Testis (tissue), 2 donors: ENCODE measurements at regions not wholly inside any gene's neighbourhood (a gene's known extent, or its start where the extent isn't known, plus 50 kb on each side); places are given as distances from the start of the nearest gene placed in this dataset.

Experiments
- DNase-seq: peaks from one replicate; pipeline ENCODE4 v3.0.0-alpha.2; 2019
- H3K27ac ChIP-seq, 2 donors: fragments of 200-600 bp; sonication (generic); one replicate each; pipeline ENCODE4 v1.5.1; 2019
- H3K27me3 ChIP-seq: fragments of 200-600 bp; sonication (generic); one replicate; pipeline ENCODE4 v1.5.1; 2019
- H3K36me3 ChIP-seq: fragments of 200-600 bp; sonication (generic); one replicate; pipeline ENCODE4 v1.5.1; 2017; ENCODE audit warnings: low read depth; ENCODE audit errors: missing control alignments
- H3K4me1 ChIP-seq: fragments of 200-600 bp; sonication (generic); one replicate; pipeline ENCODE4 v1.5.1; 2019
- H3K4me3 ChIP-seq, 2 donors: fragments of 200-600 bp; sonication (generic); one replicate each; pipeline ENCODE4 v1.5.1; 2017 to 2019
- H3K9me3 ChIP-seq: fragments of 200-600 bp; sonication (generic); one replicate; pipeline ENCODE4 v1.5.1; 2017
- POLR2A ChIP-seq: fragments of 450-650 bp; IDR thresholded peaks from one replicate; pipeline ENCODE4 v1.6.1; 2017; ENCODE audit warnings: antibody characterized with exemption, mild to moderate bottlenecking, moderate library complexity
- WGBS, 2 donors: methylation state at CpG; one replicate each; pipeline ENCODE4 v1.1.5; 2018; 5-methylcytosine and 5-hydroxymethylcytosine counted together
- intact Hi-C: fragments of 100-400 bp; cut with DNase I; formaldehyde crosslinking; loops from one replicate; pipeline ENCODE4 v1.15.1; 2023; ENCODE audit warnings: low total_unique reads
- TF ChIP-seq, protein P1 (sequence below), 3 experiments: fragments of 450-650 bp in 2 of 3; fragments of 200-600 bp in 1 of 3; sonication (generic) in 1 of 3; IDR thresholded peaks; one replicate each; pipeline ENCODE4 v1.5.1; 2016 to 2019; ENCODE audit warnings: antibody characterized with exemption in 3 of 3, mild to moderate bottlenecking in 2 of 3, moderate library complexity in 1 of 3

DNA sequence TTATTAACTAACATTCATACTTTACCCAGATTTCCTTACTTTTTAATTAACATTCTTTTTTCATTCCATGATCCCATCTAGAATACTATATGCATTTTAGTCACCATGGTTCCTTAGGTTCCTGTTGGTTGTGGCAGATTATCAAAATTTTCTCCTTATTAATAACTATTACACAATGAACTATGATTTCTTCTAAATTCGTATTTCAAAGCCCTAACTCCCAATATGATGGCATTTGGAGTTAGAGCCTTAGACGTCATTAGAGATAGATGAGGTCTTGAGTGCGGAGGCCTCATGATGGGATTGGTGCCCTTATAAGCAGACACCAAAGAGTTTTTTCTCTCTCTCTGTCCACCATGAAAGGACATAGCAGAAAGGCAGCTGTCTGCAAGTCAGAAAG is 485.4 kb downstream of the TLR4 start:
- TF ChIP-seq, protein P1, sequence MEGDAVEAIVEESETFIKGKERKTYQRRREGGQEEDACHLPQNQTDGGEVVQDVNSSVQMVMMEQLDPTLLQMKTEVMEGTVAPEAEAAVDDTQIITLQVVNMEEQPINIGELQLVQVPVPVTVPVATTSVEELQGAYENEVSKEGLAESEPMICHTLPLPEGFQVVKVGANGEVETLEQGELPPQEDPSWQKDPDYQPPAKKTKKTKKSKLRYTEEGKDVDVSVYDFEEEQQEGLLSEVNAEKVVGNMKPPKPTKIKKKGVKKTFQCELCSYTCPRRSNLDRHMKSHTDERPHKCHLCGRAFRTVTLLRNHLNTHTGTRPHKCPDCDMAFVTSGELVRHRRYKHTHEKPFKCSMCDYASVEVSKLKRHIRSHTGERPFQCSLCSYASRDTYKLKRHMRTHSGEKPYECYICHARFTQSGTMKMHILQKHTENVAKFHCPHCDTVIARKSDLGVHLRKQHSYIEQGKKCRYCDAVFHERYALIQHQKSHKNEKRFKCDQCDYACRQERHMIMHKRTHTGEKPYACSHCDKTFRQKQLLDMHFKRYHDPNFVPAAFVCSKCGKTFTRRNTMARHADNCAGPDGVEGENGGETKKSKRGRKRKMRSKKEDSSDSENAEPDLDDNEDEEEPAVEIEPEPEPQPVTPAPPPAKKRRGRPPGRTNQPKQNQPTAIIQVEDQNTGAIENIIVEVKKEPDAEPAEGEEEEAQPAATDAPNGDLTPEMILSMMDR (IDR thresholded peaks at IDR 0.05): no peak
- no peak for TF ChIP-seq POLR2A
- WGBS, 2 donors: 82 to 88% methylated on average over 3 of the region's 3 CpGs
- no peaks in the 10 kb centered on the region for H3K36me3 ChIP-seq

DNA sequence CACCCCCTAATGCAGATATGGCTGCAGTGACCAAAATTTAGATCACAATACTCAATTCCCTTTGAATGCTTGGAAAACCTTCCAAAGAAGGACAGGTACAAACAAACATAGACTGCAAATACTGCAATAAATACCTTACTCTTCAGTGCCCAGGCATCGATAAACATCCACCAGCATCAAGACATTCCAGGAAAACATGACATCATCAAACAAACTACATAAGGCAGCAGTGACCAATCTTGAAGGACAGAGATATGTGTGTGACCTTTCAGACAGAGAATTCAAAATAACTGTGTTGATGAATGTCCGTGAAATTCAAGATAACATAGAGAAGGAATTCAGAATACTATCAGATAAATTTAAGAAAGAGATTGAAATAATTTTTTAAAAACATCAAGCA is 488.6 kb downstream of the TLR4 start:
- TF ChIP-seq, protein P1 (IDR thresholded peaks at IDR 0.05): no peak
- no peak for TF ChIP-seq POLR2A
- Histone ChIP-seq H3K27ac (no peak overlapping the region), H3K4me3 (no peak overlapping the region), H3K9me3 (no peaks in the 10 kb centered on the region), H3K36me3 (no peaks in the 10 kb centered on the region), H3K4me1 (no peaks in the 10 kb centered on the region), H3K27me3 (no peaks in the 10 kb centered on the region)
- intact Hi-C loops: no loop called here
- WGBS, 2 donors: 84 to 91% methylated on average over 2 of the region's 2 CpGs
- no peak for DNase-seq

More for the DNA sequence above, 485.4 kb downstream of the TLR4 start:
- intact Hi-C loops: no loop called here
- no peaks in the 10 kb centered on the region for H3K9me3 ChIP-seq
- no peak overlapping the region for H3K4me3 ChIP-seq
- no peaks in the 10 kb centered on the region for H3K4me1 ChIP-seq
- no peak for DNase-seq
- H3K27ac ChIP-seq: no peak overlapping the region
- H3K27me3 ChIP-seq: no peaks in the 10 kb centered on the region

DNA sequence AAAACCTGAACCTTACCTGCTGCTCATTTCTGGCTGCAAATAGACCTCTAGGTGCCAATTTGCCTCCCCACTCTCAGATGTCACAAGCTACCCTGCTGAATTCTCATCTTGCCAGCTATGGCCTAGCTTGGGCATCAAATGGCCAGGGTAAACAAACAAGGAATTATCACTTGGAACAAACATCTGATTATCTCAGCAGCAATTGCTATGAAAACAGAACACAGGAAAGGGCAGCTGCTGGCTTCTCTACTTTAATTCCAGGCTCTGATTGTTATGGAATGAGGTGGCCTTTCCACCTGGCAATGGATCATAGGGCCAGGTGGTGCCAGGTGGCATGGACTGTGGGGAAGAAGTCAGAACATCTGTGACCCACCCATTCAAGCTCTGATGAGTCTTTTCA is 505.1 kb downstream of the TLR4 start:
- intact Hi-C loops: no loop called here

DNA sequence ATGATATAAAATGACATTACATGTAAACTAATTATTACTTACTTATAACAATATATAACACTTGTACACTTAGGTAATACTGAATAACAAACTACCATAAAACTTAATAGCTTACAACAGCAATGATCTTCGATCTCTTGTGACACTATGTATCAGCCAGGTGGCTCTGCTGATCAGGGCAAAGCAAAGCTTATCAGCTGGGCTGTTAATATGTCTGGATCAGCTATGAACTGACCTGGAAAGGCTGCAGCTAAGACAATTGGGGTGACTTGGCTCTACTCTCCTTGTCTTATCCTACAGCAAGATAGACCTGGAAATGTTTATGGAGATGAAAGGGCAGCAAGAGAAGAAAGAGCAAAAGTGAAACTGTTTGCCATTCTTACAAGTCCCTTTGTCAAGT is 511.3 kb downstream of the TLR4 start:
- no peaks in the 10 kb centered on the region for H3K27me3 ChIP-seq
- no peaks in the 10 kb centered on the region for H3K9me3 ChIP-seq
- no peak overlapping the region for H3K4me3 ChIP-seq
- no peaks in the 10 kb centered on the region for H3K36me3 ChIP-seq
- TF ChIP-seq POLR2A: no peak
- TF ChIP-seq, protein P1 (IDR thresholded peaks at IDR 0.05): no peak
- intact Hi-C loops: no loop called here
- no peak overlapping the region for H3K27ac ChIP-seq
- WGBS, 2 donors: 73 to 74% methylated on average over 1 of the region's 1 CpG
- no peaks in the 10 kb centered on the region for H3K4me1 ChIP-seq
- DNase-seq: no peak

More for the DNA sequence above, 505.1 kb downstream of the TLR4 start:
- H3K4me1 ChIP-seq: no peaks in the 10 kb centered on the region
- H3K4me3 ChIP-seq: no peak overlapping the region
- no peaks in the 10 kb centered on the region for H3K36me3 ChIP-seq
- no peaks in the 10 kb centered on the region for H3K9me3 ChIP-seq
- H3K27me3 ChIP-seq: no peaks in the 10 kb centered on the region
- TF ChIP-seq, protein P1 (IDR thresholded peaks at IDR 0.05): no peak
- no peak for TF ChIP-seq POLR2A
- DNase-seq: no peak
- H3K27ac ChIP-seq: no peak overlapping the region

DNA sequence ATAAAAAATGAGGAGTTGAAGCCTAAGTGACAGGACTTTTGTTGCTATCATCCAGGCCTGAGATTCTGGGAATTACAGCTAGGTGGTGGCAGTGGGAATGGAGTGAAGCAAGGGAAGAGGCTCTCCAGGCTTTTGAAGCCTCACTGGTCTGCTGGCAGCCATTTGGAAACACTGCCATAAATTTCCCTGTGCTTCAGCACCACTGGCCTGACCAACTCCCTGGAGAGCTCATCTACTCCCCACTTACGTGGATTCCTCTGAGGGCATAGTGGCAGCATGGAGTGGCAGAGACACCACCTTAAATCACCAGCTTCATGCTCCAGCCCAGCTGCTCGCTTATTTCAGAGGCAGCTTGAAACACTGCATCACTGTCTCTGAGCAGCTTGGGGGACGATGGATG is 518.2 kb downstream of the TLR4 start:
- no peaks in the 10 kb centered on the region for H3K9me3 ChIP-seq
- TF ChIP-seq, protein P1 (IDR thresholded peaks at IDR 0.05): no peak
- TF ChIP-seq POLR2A: no peak
- no peak overlapping the region for H3K4me3 ChIP-seq
- no peaks in the 10 kb centered on the region for H3K4me1 ChIP-seq
- H3K27me3 ChIP-seq: no peaks in the 10 kb centered on the region
- intact Hi-C loops: no loop called here
- no peak overlapping the region for H3K27ac ChIP-seq
- DNase-seq: peak; percentile 21
- H3K36me3 ChIP-seq: no peaks in the 10 kb centered on the region
- WGBS, 2 donors: 47 to 54% methylated on average over 3 of the region's 3 CpGs
